GM21576 (cell line): ENCODE measurements at regions not wholly inside any gene's neighbourhood (a gene's known extent, or its start where the extent isn't known, plus 50 kb on each side); places are given as distances from the start of the nearest gene placed in this dataset.

ENCODE experiments used
- ATAC-seq: cut with Tn5 transposase; IDR thresholded peaks from one replicate; pipeline ENCODE4 v1.9.1; 2021; ENCODE audit warnings: mild to moderate bottlenecking, moderate library complexity; ENCODE audit not compliant: unreplicated experiment

- ATAC-seq: no peak
Observed at GRCh38 chr1:191134796-191135195, 657.1 kb upstream of the BRINP3 start.

GRCh38 chr1:191140038-191140437 lies 662.4 kb upstream of the BRINP3 start:
- no peak for ATAC-seq

GRCh38 chr1:191142748-191143147 lies 665.1 kb upstream of the BRINP3 start:
- no peak for ATAC-seq

GRCh38 chr1:191145834-191146233 lies 668.2 kb upstream of the BRINP3 start:
- ATAC-seq: no peak

GRCh38 chr1:191151321-191151807 lies 673.7 kb upstream of the BRINP3 start:
- no peak for ATAC-seq

GRCh38 chr1:191152776-191153175 lies 675.1 kb upstream of the BRINP3 start:
- ATAC-seq: no peak

- ATAC-seq: no peak
Observed at GRCh38 chr1:191155178-191155577, 677.5 kb upstream of the BRINP3 start.

- ATAC-seq: no peak
Observed at GRCh38 chr1:191160837-191161236, 683.2 kb upstream of the BRINP3 start.

- no peak for ATAC-seq
Observed at GRCh38 chr1:191162762-191163161, 685.1 kb upstream of the BRINP3 start.

GRCh38 chr1:191163621-191164020 lies 686.0 kb upstream of the BRINP3 start:
- ATAC-seq: no peak

- peak; percentile 99 for ATAC-seq
Observed at GRCh38 chr1:191174298-191174697, 696.6 kb upstream of the BRINP3 start.

- ATAC-seq: no peak
Observed at GRCh38 chr1:191176131-191176530, 698.5 kb upstream of the BRINP3 start.

GRCh38 chr1:191206513-191207207 lies 729.0 kb upstream of the BRINP3 start:
- ATAC-seq: no peak

GRCh38 chr1:191222206-191222605 lies 744.5 kb upstream of the BRINP3 start:
- ATAC-seq: no peak

GRCh38 chr1:191240925-191241324 lies 763.3 kb upstream of the BRINP3 start:
- no peak for ATAC-seq

GRCh38 chr1:191255354-191256054 lies 777.8 kb upstream of the BRINP3 start:
- no peak for ATAC-seq

GRCh38 chr1:191256917-191257316 lies 779.3 kb upstream of the BRINP3 start:
- ATAC-seq: no peak

GRCh38 chr1:191260056-191260455 lies 782.4 kb upstream of the BRINP3 start:
- no peak for ATAC-seq

GRCh38 chr1:191261111-191261510 lies 783.4 kb upstream of the BRINP3 start:
- ATAC-seq: no peak

GRCh38 chr1:191279266-191279800 lies 801.7 kb upstream of the BRINP3 start:
- ATAC-seq: no peak

GRCh38 chr1:191284175-191284574 lies 806.5 kb upstream of the BRINP3 start:
- no peak for ATAC-seq

- no peak for ATAC-seq
Observed at GRCh38 chr1:191290441-191290840, 812.8 kb upstream of the BRINP3 start.
